Esophagus squamous epithelium (tissue), 4 donors: ENCODE measurements at regions not wholly inside any gene's neighbourhood (a gene's known extent, or its start where the extent isn't known, plus 50 kb on each side); places are given as distances from the start of the nearest gene placed in this dataset.

ENCODE experiments used
- POLR2A ChIP-seq, 4 donors: fragments of 450-650 bp; IDR thresholded peaks; one replicate each; pipeline ENCODE4 v1.6.1; 2017; ENCODE audit warnings: antibody characterized with exemption in 4 of 4, mild to moderate bottlenecking in 4 of 4, moderate library complexity in 3 of 4
- TF ChIP-seq, protein P1 (sequence below), 6 experiments: fragments of 450-650 bp in 4 of 6; fragments of 200-600 bp in 2 of 6; sonication (generic) in 2 of 6; IDR thresholded peaks; one replicate each; pipeline ENCODE4 v1.5.1; 2016 to 2019; ENCODE audit warnings: antibody characterized with exemption in 6 of 6, mild to moderate bottlenecking in 4 of 6, moderate library complexity in 4 of 6

DNA sequence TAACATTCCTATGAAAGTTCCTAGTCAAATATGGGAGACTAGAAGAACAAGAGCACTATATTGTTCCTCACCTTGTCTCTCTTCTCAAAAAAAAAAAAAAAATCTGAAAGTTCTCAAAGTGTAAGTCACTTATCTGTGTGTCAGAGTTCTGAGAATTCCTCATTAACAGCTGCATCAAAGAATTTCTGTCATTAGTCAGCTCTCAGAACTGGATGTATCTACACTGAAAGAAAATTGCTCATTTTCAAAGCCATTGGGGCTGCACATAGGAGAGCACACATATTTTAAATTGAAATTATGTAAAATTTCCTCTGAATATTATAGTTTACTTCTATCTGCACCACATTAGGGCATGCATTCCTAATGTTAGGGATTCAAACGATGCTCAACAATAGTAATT is 99.5 kb upstream of the FTMT start:
- TF ChIP-seq, protein P1, sequence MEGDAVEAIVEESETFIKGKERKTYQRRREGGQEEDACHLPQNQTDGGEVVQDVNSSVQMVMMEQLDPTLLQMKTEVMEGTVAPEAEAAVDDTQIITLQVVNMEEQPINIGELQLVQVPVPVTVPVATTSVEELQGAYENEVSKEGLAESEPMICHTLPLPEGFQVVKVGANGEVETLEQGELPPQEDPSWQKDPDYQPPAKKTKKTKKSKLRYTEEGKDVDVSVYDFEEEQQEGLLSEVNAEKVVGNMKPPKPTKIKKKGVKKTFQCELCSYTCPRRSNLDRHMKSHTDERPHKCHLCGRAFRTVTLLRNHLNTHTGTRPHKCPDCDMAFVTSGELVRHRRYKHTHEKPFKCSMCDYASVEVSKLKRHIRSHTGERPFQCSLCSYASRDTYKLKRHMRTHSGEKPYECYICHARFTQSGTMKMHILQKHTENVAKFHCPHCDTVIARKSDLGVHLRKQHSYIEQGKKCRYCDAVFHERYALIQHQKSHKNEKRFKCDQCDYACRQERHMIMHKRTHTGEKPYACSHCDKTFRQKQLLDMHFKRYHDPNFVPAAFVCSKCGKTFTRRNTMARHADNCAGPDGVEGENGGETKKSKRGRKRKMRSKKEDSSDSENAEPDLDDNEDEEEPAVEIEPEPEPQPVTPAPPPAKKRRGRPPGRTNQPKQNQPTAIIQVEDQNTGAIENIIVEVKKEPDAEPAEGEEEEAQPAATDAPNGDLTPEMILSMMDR (IDR thresholded peaks at IDR 0.05) = no peak
- no peak for TF ChIP-seq POLR2A (IDR thresholded peaks at IDR 0.05)
